Mesenchymal stem cell (in vitro differentiated cells and primary cell): ENCODE measurements at regions not wholly inside any gene's neighbourhood (a gene's known extent, or its start where the extent isn't known, plus 50 kb on each side); places are given as distances from the start of the nearest gene placed in this dataset.

Source experiments
- DNase-seq: peaks from one replicate; pipeline ENCODE4 v3.0.0-alpha.2; 2013
- H2AFZ ChIP-seq: one replicate; pipeline ENCODE4 v1.6.1; 2013; ENCODE audit warnings: low read depth, mild to moderate bottlenecking, control low read depth, inconsistent platforms, low read length, moderate library complexity
- H2AK5ac ChIP-seq: 2 replicates; pipeline ENCODE4 v1.6.1; 2013; ENCODE audit warnings: low read length, moderate library complexity, mild to moderate bottlenecking, inconsistent platforms; ENCODE audit not compliant: severe bottlenecking
- H2BK120ac ChIP-seq: one replicate; pipeline ENCODE4 v1.6.1; 2013; ENCODE audit warnings: low read depth, mild to moderate bottlenecking, inconsistent platforms, low read length, moderate library complexity
- H2BK12ac ChIP-seq, 2 experiments: one replicate each; pipeline ENCODE4 v1.6.1; 2013; ENCODE audit warnings: inconsistent platforms in 2 of 2, low read length in 2 of 2, mild to moderate bottlenecking in 2 of 2, moderate library complexity in 2 of 2, control low read depth in 1 of 2
- H2BK15ac ChIP-seq: one replicate; pipeline ENCODE4 v1.6.1; 2013; ENCODE audit warnings: mild to moderate bottlenecking, low read depth, inconsistent platforms; ENCODE audit not compliant: poor library complexity, severe bottlenecking
- H2BK5ac ChIP-seq: 2 replicates; pipeline ENCODE4 v1.6.1; 2013; ENCODE audit warnings: low read depth, mild to moderate bottlenecking, low read length, control low read depth, inconsistent platforms; ENCODE audit not compliant: poor library complexity, severe bottlenecking
- H3K14ac ChIP-seq, 2 experiments: one replicate each; pipeline ENCODE4 v1.6.1; 2013; ENCODE audit warnings: inconsistent platforms in 2 of 2, low read length in 2 of 2, control low read depth in 1 of 2, mild to moderate bottlenecking in 1 of 2, moderate library complexity in 1 of 2
- H3K18ac ChIP-seq, 2 experiments: one replicate each; pipeline ENCODE4 v1.6.1; 2013; ENCODE audit warnings: inconsistent platforms in 2 of 2, low read length in 2 of 2, control low read depth in 1 of 2, low read depth in 1 of 2, mild to moderate bottlenecking in 1 of 2
- H3K23ac ChIP-seq, 2 experiments: one replicate each; pipeline ENCODE4 v1.6.1; 2013; ENCODE audit warnings: inconsistent platforms in 2 of 2, low read length in 2 of 2, mild to moderate bottlenecking in 2 of 2, moderate library complexity in 2 of 2, control low read depth in 1 of 2
- H3K27ac ChIP-seq: 2 replicates; pipeline ENCODE4 v1.5.1; 2013; ENCODE audit warnings: mild to moderate bottlenecking, moderate library complexity, low read length, control low read depth, inconsistent platforms; ENCODE audit not compliant: poor library complexity, severe bottlenecking
- H3K27me3 ChIP-seq, 2 experiments: 2 replicates each; pipeline versions ENCODE4 v1.6.1 to v1.7.0; 2013; ENCODE audit warnings: low read length in 2 of 2, mild to moderate bottlenecking in 2 of 2, moderate library complexity in 2 of 2, control low read depth in 1 of 2, inconsistent platforms in 1 of 2; ENCODE audit not compliant: control insufficient read depth in 1 of 2, insufficient read depth in 1 of 2
- H3K36me3 ChIP-seq, 2 experiments: 2 replicates each; pipeline versions ENCODE4 v1.6.1 to v1.7.0; 2013; ENCODE audit warnings: low read length in 2 of 2, control low read depth in 1 of 2, inconsistent platforms in 1 of 2, low read depth in 1 of 2, mild to moderate bottlenecking in 1 of 2; ENCODE audit not compliant: insufficient read depth in 2 of 2, control insufficient read depth in 1 of 2
- H3K4ac ChIP-seq, 2 experiments: one replicate each; pipeline ENCODE4 v1.6.1; 2013; ENCODE audit warnings: inconsistent platforms in 2 of 2, low read length in 2 of 2, mild to moderate bottlenecking in 2 of 2, moderate library complexity in 2 of 2, control low read depth in 1 of 2, low read depth in 1 of 2
- H3K4me1 ChIP-seq: 2 replicates; pipeline ENCODE4 v1.6.1; 2013; ENCODE audit warnings: low read depth, low read length, control low read depth; ENCODE audit not compliant: control insufficient read depth, insufficient read depth
- H3K4me2 ChIP-seq: 2 replicates; pipeline ENCODE4 v1.6.1; 2013; ENCODE audit warnings: low read length, mild to moderate bottlenecking, inconsistent platforms; ENCODE audit not compliant: poor library complexity, severe bottlenecking
- H3K4me3 ChIP-seq, 2 experiments: 2 replicates each; pipeline versions ENCODE4 v1.5.1 to v1.7.0; 2013; ENCODE audit warnings: low read length in 2 of 2, mild to moderate bottlenecking in 2 of 2, control low read depth in 1 of 2, low read depth in 1 of 2; ENCODE audit not compliant: insufficient read depth in 1 of 2
- H3K79me1 ChIP-seq: replicated peaks from 2 replicates; pipeline ENCODE4 v1.6.1; 2013; ENCODE audit warnings: mild to moderate bottlenecking, control low read depth, low read length, inconsistent platforms; ENCODE audit not compliant: poor library complexity, severe bottlenecking
- H3K9ac ChIP-seq: 2 replicates; pipeline ENCODE4 v1.7.0; 2013; ENCODE audit warnings: mild to moderate bottlenecking, low read length, moderate library complexity
- H3K9me3 ChIP-seq: 2 replicates; pipeline ENCODE4 v1.7.0; 2013; ENCODE audit warnings: mild to moderate bottlenecking, low read length; ENCODE audit not compliant: control insufficient read depth
- H4K8ac ChIP-seq: one replicate; pipeline ENCODE4 v1.6.1; 2013; ENCODE audit warnings: inconsistent platforms, mild to moderate bottlenecking, low read length, moderate library complexity
- H4K91ac ChIP-seq: one replicate; pipeline ENCODE4 v1.6.1; 2013; ENCODE audit warnings: mild to moderate bottlenecking, low read length, inconsistent platforms
- WGBS: methylation state at CpG from one replicate; pipeline ENCODE4 v1.1.7; 2013; ENCODE audit warnings: mixed read lengths; 5-methylcytosine and 5-hydroxymethylcytosine counted together

- Histone ChIP-seq H2BK12ac (no peak overlapping the region), H3K36me3 (no peaks in the 10 kb centered on the region), H2AK5ac (no peak overlapping the region), H3K4me2 (no peak overlapping the region), H3K23ac (no peak overlapping the region), H3K4me1 (no peaks in the 10 kb centered on the region), H3K27ac (no peak overlapping the region), H3K9ac (no peak overlapping the region), H3K14ac (no peak overlapping the region), H2BK120ac (no peak overlapping the region), H3K79me1 (no peaks in the 10 kb centered on the region), H2BK15ac (no peak overlapping the region), H3K4ac (no peak overlapping the region), H4K91ac (no peak overlapping the region), H2BK5ac (no peak overlapping the region), H3K27me3 (peaks cover 3 to 11% of the 10 kb centered on the region in 2 experiments), H2AFZ (no peak overlapping the region), H3K4me3 (no peak overlapping the region), H4K8ac (no peak overlapping the region), H3K18ac (no peak overlapping the region), H3K9me3 (peaks cover 20% of the 10 kb centered on the region)
- DNase-seq, result no peak
- 89% methylated on average over 10 of the region's 10 CpGs for WGBS
These were observed 597.4 kb downstream of the SOX6 start for GRCh38 chr11:15758857-15759465.

GRCh38 chr11:15761235-15761634 is 595.1 kb downstream of the SOX6 start:
- Histone ChIP-seq H2BK5ac (no peak overlapping the region), H2BK120ac (no peak overlapping the region), H3K4me1 (no peaks in the 10 kb centered on the region), H2AK5ac (no peak overlapping the region), H2BK15ac (no peak overlapping the region), H4K91ac (no peak overlapping the region), H3K14ac (no peak overlapping the region), H3K4me2 (no peak overlapping the region), H3K18ac (no peak overlapping the region), H3K36me3 (no peaks in the 10 kb centered on the region), H2BK12ac (no peak overlapping the region), H3K27me3 (peaks cover 0 to 5% of the 10 kb centered on the region in 2 experiments), H3K9me3 (peaks cover 20% of the 10 kb centered on the region), H3K4me3 (no peak overlapping the region), H3K4ac (no peak overlapping the region), H3K9ac (no peak overlapping the region), H3K79me1 (no peaks in the 10 kb centered on the region), H4K8ac (no peak overlapping the region), H3K23ac (no peak overlapping the region), H3K27ac (no peak overlapping the region), H2AFZ (no peak overlapping the region)
- no peak for DNase-seq
- WGBS, result 95% methylated on average over 4 of the region's 4 CpGs

GRCh38 chr11:15764326-15764725 is 592.0 kb downstream of the SOX6 start:
- H3K14ac ChIP-seq, result no peak overlapping the region
- no peak overlapping the region for H4K91ac ChIP-seq
- H3K9ac ChIP-seq, result no peak overlapping the region
- peaks cover 0 to 3% of the 10 kb centered on the region in 2 experiments for H3K27me3 ChIP-seq
- H3K27ac ChIP-seq, result no peak overlapping the region
- no peaks in the 10 kb centered on the region for H3K4me1 ChIP-seq
- no peak overlapping the region for H3K4me2 ChIP-seq
- no peak overlapping the region for H3K4ac ChIP-seq
- H2BK12ac ChIP-seq, result no peak overlapping the region
- H3K79me1 ChIP-seq, result no peaks in the 10 kb centered on the region
- peaks cover 26% of the 10 kb centered on the region for H3K9me3 ChIP-seq
- no peak overlapping the region for H2BK5ac ChIP-seq
- H3K4me3 ChIP-seq, result no peak overlapping the region
- H2BK15ac ChIP-seq, result no peak overlapping the region
- no peak overlapping the region for H3K23ac ChIP-seq
- H3K18ac ChIP-seq, result no peak overlapping the region
- no CpG with 5 or more reads among the region's 1 CpG for WGBS
- H2AK5ac ChIP-seq, result no peak overlapping the region
- no peak overlapping the region for H2AFZ ChIP-seq
- no peaks in the 10 kb centered on the region for H3K36me3 ChIP-seq
- no peak overlapping the region for H2BK120ac ChIP-seq
- H4K8ac ChIP-seq, result no peak overlapping the region
- no peak for DNase-seq

- no peak overlapping the region for H2BK12ac ChIP-seq
- WGBS, result 95% methylated on average over 1 of the region's 1 CpG
- H2BK15ac ChIP-seq, result no peak overlapping the region
These were observed 591.4 kb downstream of the SOX6 start for GRCh38 chr11:15764948-15765347.

More at GRCh38 chr11:15764948-15765347, 591.4 kb downstream of the SOX6 start:
- Histone ChIP-seq H3K27ac (no peak overlapping the region), H3K9me3 (peaks cover 26% of the 10 kb centered on the region), H3K79me1 (no peaks in the 10 kb centered on the region), H3K4me1 (no peaks in the 10 kb centered on the region), H3K27me3 (peaks cover 0 to 3% of the 10 kb centered on the region in 2 experiments), H3K18ac (no peak overlapping the region), H3K4ac (no peak overlapping the region), H2AFZ (no peak overlapping the region), H4K8ac (no peak overlapping the region), H3K23ac (no peak overlapping the region), H2AK5ac (no peak overlapping the region), H3K4me3 (no peak overlapping the region), H3K14ac (no peak overlapping the region), H2BK120ac (no peak overlapping the region), H3K9ac (no peak overlapping the region), H3K4me2 (no peak overlapping the region), H2BK5ac (no peak overlapping the region), H4K91ac (no peak overlapping the region), H3K36me3 (no peaks in the 10 kb centered on the region)
- no peak for DNase-seq
